K562 (cell line): ENCODE measurements at regions not wholly inside any gene's neighbourhood (a gene's known extent, or its start where the extent isn't known, plus 50 kb on each side); places are given as distances from the start of the nearest gene placed in this dataset.

Source experiments
- BCL6 ChIP-seq: fragments of 250-450 bp; sonication (Bioruptor Pico); IDR thresholded peaks from 2 replicates; pipeline ENCODE4 v1.4.0; 2020
- CBX5 ChIP-seq: IDR thresholded peaks from 2 replicates; pipeline ENCODE4 v1.6.1; 2014; ENCODE audit warnings: low read depth, borderline replicate concordance
- CBX8 ChIP-seq: fragments of 200-600 bp; sonication (generic); IDR thresholded peaks from 2 replicates; pipeline ENCODE4 v1.6.1; 2012; ENCODE audit warnings: borderline replicate concordance, mixed run types, low read depth, mild to moderate bottlenecking, moderate library complexity, mixed read lengths, low read length, control low read depth, inconsistent platforms; ENCODE audit not compliant: poor library complexity, severe bottlenecking; ENCODE audit errors: extremely low read depth
- EGR1 ChIP-seq: fragments of 450-650 bp; conservative IDR thresholded peaks from 2 replicates; pipeline ENCODE4 v1.6.1; 2017; ENCODE audit warnings: mild to moderate bottlenecking
- EZH2 ChIP-seq: IDR thresholded peaks from 2 replicates; pipeline ENCODE4 v1.6.1; 2012; ENCODE audit warnings: low read depth, mild to moderate bottlenecking, inconsistent platforms, low read length, borderline replicate concordance
- GABPA ChIP-seq: fragments of 200-800 bp; sonication (Bioruptor generic); conservative IDR thresholded peaks from 2 replicates; pipeline ENCODE4 v1.6.1; 2016; ENCODE audit warnings: low read depth, missing genetic modification characterization, missing compliant biosample characterization
- HDAC6 ChIP-seq: IDR thresholded peaks from 2 replicates; pipeline ENCODE4 v1.6.1; 2012; ENCODE audit warnings: low read depth, mild to moderate bottlenecking, control low read depth, inconsistent platforms, low read length, moderate library complexity
- LEF1 ChIP-seq: fragments of 450-650 bp; IDR thresholded peaks from 2 replicates; pipeline ENCODE4 v1.6.1; 2016; ENCODE audit warnings: mild to moderate bottlenecking
- MAX ChIP-seq: sonication (generic); formaldehyde crosslinking; IDR thresholded peaks from 2 replicates; pipeline ENCODE4 v1.9.0; 2022; ENCODE audit warnings: mild to moderate bottlenecking, missing genetic modification reagents
- SMC3 ChIP-seq: conservative IDR thresholded peaks from 2 replicates; pipeline ENCODE4 v1.6.1; 2011; ENCODE audit warnings: low read depth, low read length, improper control_type of control experiment; ENCODE audit not compliant: insufficient read depth
- ZC3H11A ChIP-seq: IDR thresholded peaks from 2 replicates; pipeline ENCODE4 v1.6.1; 2012; ENCODE audit warnings: low read depth, low read length, improper control_type of control experiment
- ZNF197 ChIP-seq: fragments of 200-800 bp; sonication (Bioruptor generic); IDR thresholded peaks from 2 replicates; pipeline ENCODE4 v1.6.1; 2016; ENCODE audit warnings: low read depth, missing genetic modification characterization, missing compliant biosample characterization
- ZNF740 ChIP-seq, 3 experiments: fragments of 200-800 bp in 1 of 3; sonication (Bioruptor generic) in 1 of 3; sonication (generic) in 1 of 3; formaldehyde crosslinking in 1 of 3; IDR thresholded peaks; 2 replicates each; pipeline versions ENCODE4 v1.6.1 to v1.8.0; 2016 to 2022; ENCODE audit warnings: mild to moderate bottlenecking in 2 of 3, missing compliant biosample characterization in 2 of 3, missing genetic modification characterization in 2 of 3, missing genetic modification reagents in 1 of 3
- TF ChIP-seq, protein P1 (sequence below): fragments of 450-650 bp; IDR thresholded peaks from 2 replicates; pipeline ENCODE4 v1.6.1; 2016; ENCODE audit warnings: antibody characterized with exemption

- no peak for TF ChIP-seq EGR1
- TF ChIP-seq, protein P1, sequence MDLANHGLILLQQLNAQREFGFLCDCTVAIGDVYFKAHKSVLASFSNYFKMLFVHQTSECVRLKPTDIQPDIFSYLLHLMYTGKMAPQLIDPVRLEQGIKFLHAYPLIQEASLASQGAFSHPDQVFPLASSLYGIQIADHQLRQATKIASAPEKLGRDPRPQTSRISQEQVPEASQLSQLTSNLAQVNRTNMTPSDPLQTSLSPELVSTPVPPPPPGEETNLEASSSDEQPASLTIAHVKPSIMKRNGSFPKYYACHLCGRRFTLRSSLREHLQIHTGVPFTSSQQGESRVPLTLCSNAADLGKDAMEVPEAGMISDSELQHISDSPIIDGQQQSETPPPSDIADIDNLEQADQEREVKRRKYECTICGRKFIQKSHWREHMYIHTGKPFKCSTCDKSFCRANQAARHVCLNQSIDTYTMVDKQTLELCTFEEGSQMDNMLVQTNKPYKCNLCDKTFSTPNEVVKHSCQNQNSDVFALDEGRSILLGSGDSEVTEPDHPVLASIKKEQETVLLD = no peak
- no peak for TF ChIP-seq EZH2
- TF ChIP-seq CBX8 = no peak
- no peak for TF ChIP-seq ZC3H11A
- TF ChIP-seq GABPA = no peak
- no peak for TF ChIP-seq ZNF197 (CRISPR knock-in tag)
- no peak for TF ChIP-seq SMC3
- no peak for TF ChIP-seq HDAC6
- no peak for TF ChIP-seq ZNF740 (CRISPR knock-in tag; IDR thresholded peaks at IDR 0.05)
- no peak for TF ChIP-seq ZNF740 (tag; IDR thresholded peaks at IDR 0.05)
- no peak for TF ChIP-seq BCL6 (CRISPR knock-in tag)
- no peak for TF ChIP-seq CBX5
- no peak for TF ChIP-seq MAX (CRISPR knock-in tag)
- no peak for TF ChIP-seq LEF1
Observed at GRCh38 chr14:30223966-30224365, 296.3 kb upstream of the PRKD1 start.
